ENCODE measurements at regions not wholly inside any gene's neighbourhood (a gene's known extent, or its start where the extent isn't known, plus 50 kb on each side); places are given as distances from the start of the nearest gene placed in this dataset.
"Not testable (repeated sequence)": the region's sequence is repeated elsewhere in the genome, so short reads cannot be mapped to it uniquely, and the experiment has no call there.

DNA sequence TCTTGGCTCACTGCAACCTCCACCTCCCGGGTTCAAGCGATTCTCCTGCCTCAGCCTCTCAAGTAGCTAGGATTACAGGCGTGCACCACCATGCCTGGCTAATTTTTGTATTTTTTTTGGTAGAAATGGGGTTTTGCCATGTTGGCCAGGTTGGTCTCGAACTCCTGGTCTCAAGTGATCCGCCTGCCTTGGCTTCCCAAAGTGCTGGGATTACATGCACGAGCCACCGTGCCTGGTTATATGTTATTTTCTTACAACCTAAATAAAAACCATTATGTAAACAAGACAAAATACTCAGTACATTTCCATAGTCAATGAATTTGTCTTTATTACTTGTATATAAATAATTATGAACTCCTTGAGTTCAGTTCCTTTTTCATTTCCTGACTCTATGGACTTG lies 75.7 kb upstream of the TPTE start:
- TF ChIP-seq EZH2 (IDR thresholded peaks at IDR 0.05; ENCODE audit: low read depth, low read length, severe bottlenecking); JUN (IDR thresholded peaks at IDR 0.05; ENCODE audit: low read depth, low read length): not testable (repeated sequence)
- TF ChIP-seq, protein P1, sequence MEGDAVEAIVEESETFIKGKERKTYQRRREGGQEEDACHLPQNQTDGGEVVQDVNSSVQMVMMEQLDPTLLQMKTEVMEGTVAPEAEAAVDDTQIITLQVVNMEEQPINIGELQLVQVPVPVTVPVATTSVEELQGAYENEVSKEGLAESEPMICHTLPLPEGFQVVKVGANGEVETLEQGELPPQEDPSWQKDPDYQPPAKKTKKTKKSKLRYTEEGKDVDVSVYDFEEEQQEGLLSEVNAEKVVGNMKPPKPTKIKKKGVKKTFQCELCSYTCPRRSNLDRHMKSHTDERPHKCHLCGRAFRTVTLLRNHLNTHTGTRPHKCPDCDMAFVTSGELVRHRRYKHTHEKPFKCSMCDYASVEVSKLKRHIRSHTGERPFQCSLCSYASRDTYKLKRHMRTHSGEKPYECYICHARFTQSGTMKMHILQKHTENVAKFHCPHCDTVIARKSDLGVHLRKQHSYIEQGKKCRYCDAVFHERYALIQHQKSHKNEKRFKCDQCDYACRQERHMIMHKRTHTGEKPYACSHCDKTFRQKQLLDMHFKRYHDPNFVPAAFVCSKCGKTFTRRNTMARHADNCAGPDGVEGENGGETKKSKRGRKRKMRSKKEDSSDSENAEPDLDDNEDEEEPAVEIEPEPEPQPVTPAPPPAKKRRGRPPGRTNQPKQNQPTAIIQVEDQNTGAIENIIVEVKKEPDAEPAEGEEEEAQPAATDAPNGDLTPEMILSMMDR (IDR thresholded peaks at IDR 0.05; ENCODE audit: control extremely low read depth in 1 of 3, insufficient read depth in 1 of 3, low read depth in 1 of 3, low read length in 3 of 3) = not testable (repeated sequence)

Data from H1 (cell line).